ENCODE measurements at regions not wholly inside any gene's neighbourhood (a gene's known extent, or its start where the extent isn't known, plus 50 kb on each side); places are given as distances from the start of the nearest gene placed in this dataset.

- no peaks in the 10 kb centered on the region for H3K27me3 ChIP-seq (ENCODE audit: insufficient read depth, poor library complexity, severe bottlenecking)
- H3K4me3 ChIP-seq (ENCODE audit: severe bottlenecking), result no peak overlapping the region
- no peaks in the 10 kb centered on the region for H3K4me1 ChIP-seq (ENCODE audit: insufficient read depth, poor library complexity, severe bottlenecking)
- ATAC-seq (ENCODE audit: low read depth) (no peak), DNase-seq (ENCODE audit: low spot score) (no peak)
- TF ChIP-seq CTCF (IDR thresholded peaks at IDR 0.05; ENCODE audit: poor library complexity, severe bottlenecking), result no peak
- H3K9me3 ChIP-seq (ENCODE audit: severe bottlenecking), result peaks cover 5% of the 10 kb centered on the region
- no peak overlapping the region for H3K27ac ChIP-seq (ENCODE audit: poor library complexity, severe bottlenecking)
- H3K36me3 ChIP-seq (ENCODE audit: low read depth), result no peaks in the 10 kb centered on the region
Observed at GRCh38 chr5:166257661-166258060, 2033.8 kb upstream of the WWC1 start.

- Histone ChIP-seq H3K4me1 (ENCODE audit: insufficient read depth, poor library complexity, severe bottlenecking) (no peaks in the 10 kb centered on the region), H3K36me3 (ENCODE audit: low read depth) (no peaks in the 10 kb centered on the region), H3K9me3 (ENCODE audit: severe bottlenecking) (peaks cover 2% of the 10 kb centered on the region), H3K27me3 (ENCODE audit: insufficient read depth, poor library complexity, severe bottlenecking) (no peaks in the 10 kb centered on the region), H3K4me3 (ENCODE audit: severe bottlenecking) (no peak overlapping the region), H3K27ac (ENCODE audit: poor library complexity, severe bottlenecking) (no peak overlapping the region)
- TF ChIP-seq CTCF (IDR thresholded peaks at IDR 0.05; ENCODE audit: poor library complexity, severe bottlenecking), result no peak
- ATAC-seq (ENCODE audit: low read depth), result no peak
- DNase-seq (ENCODE audit: low spot score), result no peak
Observed at GRCh38 chr5:166262395-166262794, 2029.0 kb upstream of the WWC1 start.

GRCh38 chr5:166267907-166268306, 2023.5 kb upstream of the WWC1 start:
- Histone ChIP-seq H3K27ac (ENCODE audit: poor library complexity, severe bottlenecking) (no peak overlapping the region), H3K4me3 (ENCODE audit: severe bottlenecking) (no peak overlapping the region), H3K9me3 (ENCODE audit: severe bottlenecking) (no peaks in the 10 kb centered on the region), H3K4me1 (ENCODE audit: insufficient read depth, poor library complexity, severe bottlenecking) (no peaks in the 10 kb centered on the region), H3K27me3 (ENCODE audit: insufficient read depth, poor library complexity, severe bottlenecking) (no peaks in the 10 kb centered on the region), H3K36me3 (ENCODE audit: low read depth) (no peaks in the 10 kb centered on the region)
- no peak for TF ChIP-seq CTCF (IDR thresholded peaks at IDR 0.05; ENCODE audit: poor library complexity, severe bottlenecking)
- ATAC-seq (ENCODE audit: low read depth) (no peak), DNase-seq (ENCODE audit: low spot score) (no peak)

GRCh38 chr5:166270712-166271111, 2020.7 kb upstream of the WWC1 start:
- no peak for ATAC-seq (ENCODE audit: low read depth)
- no peak for TF ChIP-seq CTCF (IDR thresholded peaks at IDR 0.05; ENCODE audit: poor library complexity, severe bottlenecking)
- H3K27ac ChIP-seq (ENCODE audit: poor library complexity, severe bottlenecking), result no peak overlapping the region
- H3K9me3 ChIP-seq (ENCODE audit: severe bottlenecking), result no peaks in the 10 kb centered on the region
- H3K27me3 ChIP-seq (ENCODE audit: insufficient read depth, poor library complexity, severe bottlenecking), result peaks cover 2% of the 10 kb centered on the region
- H3K4me3 ChIP-seq (ENCODE audit: severe bottlenecking), result no peak overlapping the region
- no peaks in the 10 kb centered on the region for H3K4me1 ChIP-seq (ENCODE audit: insufficient read depth, poor library complexity, severe bottlenecking)
- no peaks in the 10 kb centered on the region for H3K36me3 ChIP-seq (ENCODE audit: low read depth)
- no peak for DNase-seq (ENCODE audit: low spot score)

- DNase-seq (ENCODE audit: low spot score), result no peak
- H3K4me1 ChIP-seq (ENCODE audit: insufficient read depth, poor library complexity, severe bottlenecking), result no peaks in the 10 kb centered on the region
Observed at GRCh38 chr5:166276006-166276405, 2015.4 kb upstream of the WWC1 start.

More at GRCh38 chr5:166276006-166276405, 2015.4 kb upstream of the WWC1 start:
- Histone ChIP-seq H3K36me3 (ENCODE audit: low read depth) (no peaks in the 10 kb centered on the region), H3K9me3 (ENCODE audit: severe bottlenecking) (no peaks in the 10 kb centered on the region), H3K27ac (ENCODE audit: poor library complexity, severe bottlenecking) (no peak overlapping the region), H3K27me3 (ENCODE audit: insufficient read depth, poor library complexity, severe bottlenecking) (peaks cover 12% of the 10 kb centered on the region), H3K4me3 (ENCODE audit: severe bottlenecking) (no peak overlapping the region)
- no peak for ATAC-seq (ENCODE audit: low read depth)
- no peak for TF ChIP-seq CTCF (IDR thresholded peaks at IDR 0.05; ENCODE audit: poor library complexity, severe bottlenecking)
